Uterus (tissue), 2 donors: ENCODE measurements at regions not wholly inside any gene's neighbourhood (a gene's known extent, or its start where the extent isn't known, plus 50 kb on each side); places are given as distances from the start of the nearest gene placed in this dataset.

ENCODE experiments used
- POLR2A ChIP-seq, 2 donors: fragments of 450-650 bp; IDR thresholded peaks; one replicate each; pipeline ENCODE4 v1.6.1; 2016; ENCODE audit warnings: antibody characterized with exemption in 2 of 2, mild to moderate bottlenecking in 1 of 2, moderate library complexity in 1 of 2
- TF ChIP-seq, protein P1 (sequence below), 4 experiments: fragments of 200-600 bp in 2 of 4; fragments of 450-650 bp in 2 of 4; sonication (generic) in 2 of 4; IDR thresholded peaks; one replicate each; pipeline ENCODE4 v1.5.1; 2016 to 2019; ENCODE audit warnings: antibody characterized with exemption in 4 of 4, mild to moderate bottlenecking in 2 of 4, moderate library complexity in 1 of 4

DNA sequence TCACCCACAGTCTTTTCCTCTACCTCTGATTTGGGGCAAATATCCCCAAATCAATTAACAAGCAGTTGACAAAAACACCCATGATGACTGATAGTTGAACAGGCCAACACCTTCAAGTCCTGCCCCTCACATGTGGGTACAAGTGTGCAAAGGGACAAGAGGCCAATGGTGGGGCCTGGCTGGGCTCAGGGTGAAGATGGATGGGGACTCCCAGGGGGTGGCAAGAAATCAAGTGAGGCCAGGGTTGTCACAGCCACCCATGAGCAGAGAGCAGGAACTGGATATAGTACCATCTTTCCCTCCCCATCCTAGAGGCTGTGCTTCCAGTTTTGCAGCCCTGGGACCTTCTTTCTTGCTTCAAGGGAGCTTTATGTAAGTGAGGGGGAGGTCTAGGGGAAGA, 270.2 kb upstream of the TOPAZ1 start:
- TF ChIP-seq, protein P1, sequence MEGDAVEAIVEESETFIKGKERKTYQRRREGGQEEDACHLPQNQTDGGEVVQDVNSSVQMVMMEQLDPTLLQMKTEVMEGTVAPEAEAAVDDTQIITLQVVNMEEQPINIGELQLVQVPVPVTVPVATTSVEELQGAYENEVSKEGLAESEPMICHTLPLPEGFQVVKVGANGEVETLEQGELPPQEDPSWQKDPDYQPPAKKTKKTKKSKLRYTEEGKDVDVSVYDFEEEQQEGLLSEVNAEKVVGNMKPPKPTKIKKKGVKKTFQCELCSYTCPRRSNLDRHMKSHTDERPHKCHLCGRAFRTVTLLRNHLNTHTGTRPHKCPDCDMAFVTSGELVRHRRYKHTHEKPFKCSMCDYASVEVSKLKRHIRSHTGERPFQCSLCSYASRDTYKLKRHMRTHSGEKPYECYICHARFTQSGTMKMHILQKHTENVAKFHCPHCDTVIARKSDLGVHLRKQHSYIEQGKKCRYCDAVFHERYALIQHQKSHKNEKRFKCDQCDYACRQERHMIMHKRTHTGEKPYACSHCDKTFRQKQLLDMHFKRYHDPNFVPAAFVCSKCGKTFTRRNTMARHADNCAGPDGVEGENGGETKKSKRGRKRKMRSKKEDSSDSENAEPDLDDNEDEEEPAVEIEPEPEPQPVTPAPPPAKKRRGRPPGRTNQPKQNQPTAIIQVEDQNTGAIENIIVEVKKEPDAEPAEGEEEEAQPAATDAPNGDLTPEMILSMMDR (IDR thresholded peaks at IDR 0.05), result no peak
- no peak for TF ChIP-seq POLR2A (IDR thresholded peaks at IDR 0.05)
